HUES6 (cell line): ENCODE measurements at regions not wholly inside any gene's neighbourhood (a gene's known extent, or its start where the extent isn't known, plus 50 kb on each side); places are given as distances from the start of the nearest gene placed in this dataset.
"Not testable (repeated sequence)": the region's sequence is repeated elsewhere in the genome, so short reads cannot be mapped to it uniquely, and the experiment has no call there.

Source experiments
- H3K27ac ChIP-seq: 2 replicates; pipeline ENCODE4 v1.7.0; 2013; ENCODE audit warnings: low read depth, mild to moderate bottlenecking, low read length, inconsistent platforms
- H3K27me3 ChIP-seq: 2 replicates; pipeline ENCODE4 v1.6.1; 2013; ENCODE audit warnings: low read length; ENCODE audit not compliant: control insufficient read depth, insufficient read depth
- H3K36me3 ChIP-seq: 2 replicates; pipeline ENCODE4 v1.6.1; 2013; ENCODE audit warnings: low read length; ENCODE audit not compliant: control insufficient read depth, insufficient read depth
- H3K4me1 ChIP-seq: 2 replicates; pipeline ENCODE4 v1.6.1; 2013; ENCODE audit warnings: low read length; ENCODE audit not compliant: control insufficient read depth, insufficient read depth
- H3K4me3 ChIP-seq: 2 replicates; pipeline ENCODE4 v1.5.1; 2013; ENCODE audit warnings: low read depth, low read length
- H3K9ac ChIP-seq: one replicate; pipeline ENCODE4 v1.6.1; 2013; ENCODE audit warnings: mild to moderate bottlenecking, low read length
- H3K9me3 ChIP-seq: 2 replicates; pipeline ENCODE4 v1.6.1; 2013; ENCODE audit warnings: low read depth, low read length; ENCODE audit not compliant: control insufficient read depth, insufficient read depth

DNA sequence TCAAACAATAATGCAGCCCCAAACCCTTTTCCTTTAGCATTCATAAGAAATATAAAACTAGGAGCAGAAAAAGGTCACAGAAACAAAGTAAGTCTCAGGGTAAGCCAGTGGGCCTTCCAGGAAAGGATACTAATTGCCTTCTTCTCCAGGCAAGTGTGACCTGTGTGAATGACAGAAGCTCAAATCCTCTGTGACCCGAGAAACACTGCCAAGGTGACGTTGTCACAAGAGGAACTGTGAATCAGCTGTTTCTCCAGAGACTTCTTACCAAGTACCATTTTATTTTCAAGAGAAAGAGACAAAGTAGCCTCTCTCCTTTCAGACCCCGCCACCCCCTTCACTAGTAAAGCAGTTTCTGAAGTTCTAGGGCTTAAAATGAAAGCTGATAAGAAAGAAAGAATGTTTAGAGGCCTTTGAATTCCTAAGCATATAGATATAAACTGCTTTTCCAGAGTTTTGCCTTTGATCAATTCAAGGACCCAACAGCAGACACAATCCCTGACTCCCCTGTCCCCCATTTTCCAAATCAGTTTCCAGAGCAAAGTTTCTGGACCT is 155.6 kb downstream of the NUF2 start:
- Histone ChIP-seq H3K27me3 (no peaks in the 10 kb centered on the region), H3K27ac (no peak overlapping the region), H3K36me3 (no peaks in the 10 kb centered on the region), H3K4me1 (no peaks in the 10 kb centered on the region), H3K4me3 (no peak overlapping the region), H3K9me3 (peaks cover 29% of the 10 kb centered on the region), H3K9ac (no peak overlapping the region)

DNA sequence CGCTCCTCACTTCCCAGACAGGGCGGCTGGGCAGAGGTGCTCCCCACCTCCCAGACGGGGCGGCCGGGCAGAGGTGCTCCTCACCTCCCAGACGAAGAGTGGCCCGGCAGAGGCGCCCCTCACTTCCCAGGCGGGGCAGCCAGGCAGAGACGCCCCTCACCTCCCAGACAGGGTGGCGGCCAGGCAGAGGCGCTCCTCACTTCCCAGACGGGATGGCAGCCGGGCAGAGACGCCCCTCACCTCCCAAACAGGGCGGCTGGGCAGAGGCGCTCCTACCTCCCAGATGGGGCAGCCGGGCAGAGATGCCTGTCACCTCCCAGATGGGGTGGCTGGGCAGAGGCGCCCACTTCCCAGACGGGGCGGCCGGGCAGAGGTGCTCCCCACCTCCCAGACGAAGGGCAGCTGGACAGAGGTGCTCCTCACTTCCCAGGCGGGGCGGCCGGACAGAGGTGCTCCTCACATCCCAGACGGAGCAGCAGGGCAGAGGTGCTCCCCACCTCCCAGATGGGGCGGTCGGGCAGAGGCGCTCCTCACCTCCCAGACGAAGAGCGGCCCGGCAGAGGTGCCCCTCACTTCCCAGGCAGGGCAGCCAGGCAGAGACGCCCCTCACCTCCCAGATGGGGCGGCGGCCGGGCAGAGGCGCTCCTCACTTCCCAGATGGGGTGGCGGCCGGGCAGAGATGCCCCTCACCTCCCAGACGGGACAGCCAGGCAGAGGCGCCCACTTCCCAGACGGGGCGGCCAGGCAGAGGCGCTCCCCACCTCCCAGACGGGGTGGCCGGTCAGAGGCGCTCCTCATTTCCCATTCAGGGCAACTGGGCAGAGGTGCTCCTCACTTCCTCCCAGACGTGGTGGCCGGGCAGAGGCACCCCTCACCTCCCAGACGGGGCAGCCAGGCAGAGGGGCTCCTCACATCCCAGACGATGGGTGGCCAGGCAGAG is 176.9 kb downstream of the NUF2 start:
- H3K4me1 ChIP-seq, H3K9ac ChIP-seq, H3K27me3 ChIP-seq, H3K36me3 ChIP-seq, H3K27ac ChIP-seq, H3K4me3 ChIP-seq: not testable (repeated sequence)
- H3K9me3 ChIP-seq, result peaks cover 35% of the 10 kb centered on the region

DNA sequence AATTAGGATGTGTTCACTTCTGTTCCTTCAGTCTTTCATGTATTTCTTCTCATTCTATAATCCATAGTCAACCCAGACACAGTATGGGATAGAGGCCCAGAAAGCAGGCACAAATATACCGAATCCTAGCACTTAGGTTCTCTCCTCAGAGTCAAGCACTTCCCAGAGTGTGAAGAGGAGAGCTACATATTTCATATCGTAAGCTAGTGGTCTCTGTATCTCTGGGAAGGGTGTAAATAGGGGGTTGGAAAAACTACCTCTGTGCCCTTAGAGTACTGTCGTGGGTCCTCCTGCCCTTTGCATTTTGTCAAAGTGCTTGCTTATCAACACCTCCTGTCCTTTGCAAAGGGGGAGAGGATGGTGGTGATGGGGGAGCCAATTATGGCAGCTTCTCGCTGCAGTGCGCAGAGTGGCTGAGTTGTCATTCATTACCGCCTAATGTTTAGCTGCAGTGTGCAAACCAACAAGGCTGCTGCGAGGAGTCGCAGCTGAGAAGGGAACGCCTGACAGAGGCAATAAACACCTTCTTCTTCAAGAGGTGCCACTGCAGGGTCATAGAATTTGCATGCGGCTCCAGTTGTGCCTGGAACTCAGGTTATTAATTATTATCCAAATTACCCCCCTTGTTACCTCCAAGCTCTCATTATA is 182.7 kb downstream of the NUF2 start:
- H3K27me3 ChIP-seq, result no peaks in the 10 kb centered on the region
- H3K9me3 ChIP-seq, result peaks cover 20% of the 10 kb centered on the region
- no peak overlapping the region for H3K9ac ChIP-seq
- no peak overlapping the region for H3K27ac ChIP-seq
- no peaks in the 10 kb centered on the region for H3K36me3 ChIP-seq
- H3K4me3 ChIP-seq, result no peak overlapping the region
- H3K4me1 ChIP-seq, result no peaks in the 10 kb centered on the region

DNA sequence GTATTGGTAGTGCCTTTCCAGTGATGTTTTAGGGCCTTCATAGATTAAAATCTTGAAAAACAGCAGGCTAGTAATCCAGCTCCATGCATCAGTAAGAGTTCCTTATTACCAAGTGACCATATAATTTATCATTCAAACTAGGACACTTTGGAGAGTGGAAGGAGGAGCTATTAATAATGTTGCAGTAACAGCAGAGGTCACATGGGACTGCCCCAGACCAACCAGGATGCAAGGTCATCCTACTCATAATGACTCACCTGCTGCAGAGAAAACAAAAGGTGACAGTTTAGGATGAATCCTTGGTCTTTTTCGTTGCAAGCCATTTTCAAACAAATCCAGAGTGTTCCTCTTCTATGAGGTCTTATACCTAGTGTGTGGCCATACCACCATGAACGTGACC is 187.4 kb downstream of the NUF2 start:
- Histone ChIP-seq H3K9me3 (peaks cover 4% of the 10 kb centered on the region; the same call in 1 of the 2 replicates), H3K27ac (no peak overlapping the region), H3K27me3 (no peaks in the 10 kb centered on the region), H3K9ac (no peak overlapping the region), H3K36me3 (no peaks in the 10 kb centered on the region), H3K4me1 (no peaks in the 10 kb centered on the region), H3K4me3 (no peak overlapping the region)

DNA sequence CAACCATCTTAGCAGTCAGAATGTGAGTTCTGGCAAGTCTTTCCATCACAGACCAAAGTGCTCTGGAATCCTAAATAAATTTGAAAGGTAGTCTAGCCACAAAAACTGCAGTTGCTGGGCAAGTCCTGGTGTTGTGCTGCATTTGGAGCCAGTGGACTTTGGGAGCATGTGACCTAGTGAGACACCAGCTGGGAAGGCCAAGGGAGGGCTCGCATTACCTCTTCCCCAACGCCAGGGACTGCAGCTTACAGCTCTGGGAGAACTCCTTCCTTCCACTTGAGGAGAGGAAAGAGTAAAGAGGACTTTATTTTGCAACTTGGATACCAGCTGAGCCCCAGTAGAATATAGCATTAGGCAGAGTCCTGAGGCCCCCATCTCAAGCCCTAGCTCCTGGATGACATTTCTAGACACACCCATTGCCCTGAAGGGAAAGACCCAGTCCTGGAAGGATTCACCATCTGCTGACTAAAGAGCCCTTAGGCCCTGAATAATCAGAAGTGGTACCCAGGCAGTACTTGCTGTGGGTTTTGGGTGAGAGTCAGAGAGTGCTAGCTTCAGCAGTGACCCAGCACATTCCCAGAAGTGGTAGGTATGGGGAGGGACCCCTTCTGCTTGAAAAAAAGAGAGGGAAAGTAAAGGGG is 190.7 kb downstream of the NUF2 start:
- no peaks in the 10 kb centered on the region for H3K27me3 ChIP-seq
- H3K9me3 ChIP-seq, result no peaks in the 10 kb centered on the region
- H3K4me3 ChIP-seq, result no peak overlapping the region

DNA sequence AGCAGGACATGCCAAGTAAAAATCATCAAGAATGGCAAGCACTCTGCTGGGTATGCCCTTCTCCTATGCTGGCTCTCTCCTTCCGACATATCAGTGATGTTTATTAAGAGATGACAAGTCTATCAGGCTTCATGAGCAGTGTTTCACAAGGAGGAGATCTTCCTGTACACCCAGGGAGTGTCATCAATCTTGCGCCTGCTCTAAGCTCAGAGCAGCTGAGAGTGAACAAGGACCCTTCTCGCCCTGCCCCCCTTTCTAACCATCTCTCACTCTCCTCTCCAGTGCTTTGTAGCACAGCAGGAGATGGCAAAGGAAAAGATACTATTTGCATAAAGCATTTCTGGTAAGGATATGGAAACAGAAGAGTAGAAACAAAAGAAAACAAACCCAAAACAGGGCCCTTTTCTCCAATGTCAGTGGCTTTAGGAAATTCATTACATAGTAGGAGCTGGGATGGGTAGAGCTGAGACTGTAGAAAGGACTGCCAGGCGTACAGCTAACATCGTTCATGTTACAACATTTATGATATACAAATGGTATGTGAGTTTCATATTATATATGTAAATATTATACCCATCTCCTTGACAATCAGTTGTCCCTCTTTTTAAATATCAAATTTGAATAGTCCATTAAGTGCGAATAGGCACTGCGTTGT is 201.7 kb downstream of the NUF2 start:
- Histone ChIP-seq H3K9me3 (peaks cover 2% of the 10 kb centered on the region; the same call in 1 of the 2 replicates), H3K4me1 (peaks cover 8% of the 10 kb centered on the region; the same call in 1 of the 2 replicates), H3K27me3 (no peaks in the 10 kb centered on the region), H3K4me3 (no peak overlapping the region), H3K9ac (no peak overlapping the region), H3K36me3 (no peaks in the 10 kb centered on the region), H3K27ac (no peak overlapping the region)

More for the DNA sequence above, 190.7 kb downstream of the NUF2 start:
- no peaks in the 10 kb centered on the region for H3K4me1 ChIP-seq
- no peak overlapping the region for H3K9ac ChIP-seq
- H3K27ac ChIP-seq, result no peak overlapping the region
- H3K36me3 ChIP-seq, result no peaks in the 10 kb centered on the region

DNA sequence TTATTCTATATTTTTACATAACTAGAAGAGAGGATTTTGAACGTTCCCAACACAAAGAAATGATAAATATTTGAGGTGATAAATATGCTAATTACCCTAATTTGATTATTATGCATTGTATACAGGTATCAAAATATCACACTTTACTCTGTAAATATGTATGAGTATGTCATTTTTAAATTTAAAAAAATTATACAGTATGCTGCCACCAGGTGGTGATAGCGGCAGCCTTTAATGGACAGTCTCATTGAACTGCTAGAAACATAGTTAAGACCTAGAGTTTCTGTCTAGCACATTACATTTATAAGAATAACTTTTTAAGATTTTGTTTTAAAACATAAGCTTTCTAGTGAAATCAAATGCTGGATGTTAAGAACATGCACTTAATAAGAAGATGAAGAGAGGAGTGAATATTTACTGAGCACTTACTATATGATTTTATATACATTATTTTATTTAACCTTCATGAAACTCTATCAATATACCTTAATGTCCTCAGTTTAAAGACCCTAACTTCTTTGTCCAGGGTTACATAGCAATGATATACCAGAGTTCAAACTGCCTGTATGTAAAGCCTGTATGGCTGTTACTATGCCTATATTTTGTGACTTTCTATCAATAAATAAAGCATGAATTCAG is 207.1 kb downstream of the NUF2 start:
- Histone ChIP-seq H3K4me1 (no peaks in the 10 kb centered on the region), H3K27me3 (no peaks in the 10 kb centered on the region), H3K9me3 (no peaks in the 10 kb centered on the region), H3K27ac (no peak overlapping the region), H3K36me3 (no peaks in the 10 kb centered on the region), H3K4me3 (no peak overlapping the region), H3K9ac (no peak overlapping the region)

DNA sequence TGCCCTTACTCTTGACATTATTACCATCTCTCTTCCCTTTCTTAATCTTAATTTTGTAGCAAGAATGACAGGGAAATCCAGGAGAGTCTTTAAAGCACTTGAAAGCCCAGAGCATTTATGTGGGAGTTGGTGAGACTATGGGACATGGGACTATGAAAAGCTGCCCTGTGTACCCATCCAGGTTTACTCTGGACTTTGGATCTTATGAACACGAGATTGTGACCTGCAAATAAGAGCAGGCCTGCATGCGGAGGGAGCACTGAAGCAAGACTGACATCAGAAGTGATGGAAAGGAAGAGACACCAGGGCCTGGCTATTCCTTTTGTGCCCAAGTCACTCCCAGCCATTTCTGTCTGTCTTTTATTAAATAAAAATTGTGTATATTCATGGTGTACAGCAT is 209.6 kb downstream of the NUF2 start:
- Histone ChIP-seq H3K4me1 (peaks cover 2% of the 10 kb centered on the region; the same call in 1 of the 2 replicates), H3K27ac (no peak overlapping the region), H3K36me3 (no peaks in the 10 kb centered on the region), H3K9me3 (no peaks in the 10 kb centered on the region), H3K9ac (no peak overlapping the region), H3K4me3 (no peak overlapping the region), H3K27me3 (no peaks in the 10 kb centered on the region)

DNA sequence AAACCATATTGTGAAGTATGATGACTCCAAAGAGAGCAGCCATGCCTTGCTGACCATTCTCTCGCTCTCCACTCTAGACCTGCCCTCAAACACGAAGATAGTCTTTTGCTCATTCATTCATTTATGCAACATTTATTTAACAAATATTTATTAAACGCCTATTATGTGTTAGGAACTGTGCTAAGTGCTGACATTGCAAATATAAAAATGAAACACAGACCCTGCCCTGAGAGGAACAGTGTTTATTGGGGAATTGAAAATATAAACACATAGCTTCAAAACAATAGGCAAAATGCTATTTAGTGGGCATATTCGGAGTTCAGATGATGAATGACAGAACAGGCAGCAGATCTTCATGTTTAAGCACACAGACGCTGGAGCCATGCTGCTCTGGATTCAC is 213.6 kb downstream of the NUF2 start:
- no peak overlapping the region for H3K9ac ChIP-seq
- peaks cover 17% of the 10 kb centered on the region for H3K4me1 ChIP-seq
- no peaks in the 10 kb centered on the region for H3K27me3 ChIP-seq
- H3K36me3 ChIP-seq, result no peaks in the 10 kb centered on the region
- no peak overlapping the region for H3K4me3 ChIP-seq
- no peaks in the 10 kb centered on the region for H3K9me3 ChIP-seq
- no peak overlapping the region for H3K27ac ChIP-seq

DNA sequence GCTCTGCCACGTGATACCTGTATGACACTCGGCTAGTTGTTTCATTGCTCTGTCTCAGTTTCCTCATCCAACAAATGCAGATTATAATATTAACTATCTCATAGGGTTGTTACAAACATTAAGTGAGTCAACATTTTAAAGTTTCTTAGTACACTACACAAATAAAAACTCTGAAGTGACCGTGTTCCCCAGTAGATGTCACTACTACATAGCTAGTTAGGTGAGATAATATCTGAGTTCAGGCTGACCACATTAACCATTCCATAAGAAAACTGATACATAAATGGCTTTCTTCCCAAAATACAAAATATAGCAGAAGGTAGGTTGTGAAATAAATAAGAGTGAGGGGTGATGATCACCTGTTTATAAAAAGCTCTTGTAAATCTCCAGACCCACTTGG is 214.1 kb downstream of the NUF2 start:
- Histone ChIP-seq H3K4me1 (peaks cover 17% of the 10 kb centered on the region), H3K9me3 (no peaks in the 10 kb centered on the region), H3K4me3 (no peak overlapping the region), H3K9ac (no peak overlapping the region), H3K36me3 (no peaks in the 10 kb centered on the region), H3K27ac (no peak overlapping the region), H3K27me3 (no peaks in the 10 kb centered on the region)
